HG03108 (cell line): ENCODE measurements at regions not wholly inside any gene's neighbourhood (a gene's known extent, or its start where the extent isn't known, plus 50 kb on each side); places are given as distances from the start of the nearest gene placed in this dataset.
"Not testable (repeated sequence)": the region's sequence is repeated elsewhere in the genome, so short reads cannot be mapped to it uniquely, and the experiment has no call there.

ENCODE experiments used
- ATAC-seq: cut with Tn5 transposase; IDR thresholded peaks from one replicate; pipeline ENCODE4 v1.9.1; 2021; ENCODE audit warnings: moderate library complexity; ENCODE audit not compliant: unreplicated experiment

GRCh38 chr12:91695964-91696363, 449.7 kb downstream of the BTG1 start:
- ATAC-seq = no peak

GRCh38 chr12:91695406-91695805, 450.2 kb downstream of the BTG1 start:
- ATAC-seq = not testable (repeated sequence)

- no peak for ATAC-seq
Observed at GRCh38 chr12:91690531-91690930, 455.1 kb downstream of the BTG1 start.

- ATAC-seq = no peak
Observed at GRCh38 chr12:91687052-91688017, 458.3 kb downstream of the BTG1 start.

GRCh38 chr12:91685917-91686316, 459.7 kb downstream of the BTG1 start:
- ATAC-seq = no peak

- no peak for ATAC-seq
Observed at GRCh38 chr12:91681751-91682150, 463.9 kb downstream of the BTG1 start.

GRCh38 chr12:91680864-91681263, 464.8 kb downstream of the BTG1 start:
- ATAC-seq = no peak

GRCh38 chr12:91677556-91677955, 468.1 kb downstream of the BTG1 start:
- ATAC-seq = no peak

- no peak for ATAC-seq
Observed at GRCh38 chr12:91675401-91675800, 470.2 kb downstream of the BTG1 start.

- ATAC-seq = no peak
Observed at GRCh38 chr12:91672130-91672529, 473.5 kb downstream of the BTG1 start.

- no peak for ATAC-seq
Observed at GRCh38 chr12:91667694-91668093, 478.0 kb downstream of the BTG1 start.

- ATAC-seq = no peak
Observed at GRCh38 chr12:91663744-91664143, 481.1 kb upstream of the DCN start.

GRCh38 chr12:91663310-91663709, 480.7 kb upstream of the DCN start:
- no peak for ATAC-seq

GRCh38 chr12:91662021-91662420, 479.4 kb upstream of the DCN start:
- no peak for ATAC-seq

- ATAC-seq = no peak
Observed at GRCh38 chr12:91657032-91657431, 474.4 kb upstream of the DCN start.

- no peak for ATAC-seq
Observed at GRCh38 chr12:91655966-91656365, 473.3 kb upstream of the DCN start.

GRCh38 chr12:91654087-91654486, 471.5 kb upstream of the DCN start:
- no peak for ATAC-seq

- ATAC-seq = no peak
Observed at GRCh38 chr12:91651728-91652127, 469.1 kb upstream of the DCN start.

- no peak for ATAC-seq
Observed at GRCh38 chr12:91643763-91644162, 461.1 kb upstream of the DCN start.

- no peak for ATAC-seq
Observed at GRCh38 chr12:91640021-91640420, 457.4 kb upstream of the DCN start.

- no peak for ATAC-seq
Observed at GRCh38 chr12:91639327-91639726, 456.7 kb upstream of the DCN start.

GRCh38 chr12:91637789-91638624, 455.4 kb upstream of the DCN start:
- no peak for ATAC-seq
